Esophagus muscularis mucosa (tissue), 4 donors: ENCODE measurements at regions not wholly inside any gene's neighbourhood (a gene's known extent, or its start where the extent isn't known, plus 50 kb on each side); places are given as distances from the start of the nearest gene placed in this dataset.

Experiments
- CTCF ChIP-seq, 3 experiments: fragments of 200-600 bp in 2 of 3; fragments of 450-650 bp in 1 of 3; sonication (generic) in 2 of 3; IDR thresholded peaks; one replicate each; pipeline ENCODE4 v1.5.1; 2017 to 2019; ENCODE audit warnings: antibody characterized with exemption in 3 of 3, mild to moderate bottlenecking in 2 of 3, moderate library complexity in 1 of 3
- EP300 ChIP-seq: sonication (generic); formaldehyde crosslinking; IDR thresholded peaks from one replicate; pipeline ENCODE4 v1.6.1; 2017; ENCODE audit warnings: antibody characterized with exemption
- POLR2A ChIP-seq: fragments of 450-650 bp; IDR thresholded peaks from one replicate; pipeline ENCODE4 v1.6.1; 2017; ENCODE audit warnings: antibody characterized with exemption, moderate library complexity, mild to moderate bottlenecking, low read depth
- POLR2AphosphoS5 ChIP-seq, 2 donors: sonication (generic); formaldehyde crosslinking; IDR thresholded peaks; one replicate each; pipeline ENCODE4 v1.6.1; 2017; ENCODE audit warnings: antibody characterized with exemption in 2 of 2

- TF ChIP-seq EP300 (no peak), POLR2A (no peak), CTCF (IDR thresholded peaks at IDR 0.05) (no peak), POLR2AphosphoS5 (IDR thresholded peaks at IDR 0.05) (no peak)
These were observed 184.1 kb downstream of the MREG start for GRCh38 chr2:215829261-215829660.
